Esophagus squamous epithelium (tissue), 4 donors: ENCODE measurements at regions not wholly inside any gene's neighbourhood (a gene's known extent, or its start where the extent isn't known, plus 50 kb on each side); places are given as distances from the start of the nearest gene placed in this dataset.

Source experiments
- CTCF ChIP-seq, 6 experiments: fragments of 450-650 bp in 4 of 6; fragments of 200-600 bp in 2 of 6; sonication (generic) in 2 of 6; IDR thresholded peaks; one replicate each; pipeline ENCODE4 v1.5.1; 2016 to 2019; ENCODE audit warnings: antibody characterized with exemption in 6 of 6, mild to moderate bottlenecking in 4 of 6, moderate library complexity in 4 of 6
- POLR2A ChIP-seq, 4 donors: fragments of 450-650 bp; IDR thresholded peaks; one replicate each; pipeline ENCODE4 v1.6.1; 2017; ENCODE audit warnings: antibody characterized with exemption in 4 of 4, mild to moderate bottlenecking in 4 of 4, moderate library complexity in 3 of 4

GRCh38 chr2:38444247-38444646 lies 67.2 kb upstream of the ATL2 start:
- TF ChIP-seq POLR2A (IDR thresholded peaks at IDR 0.05) (no peak), CTCF (IDR thresholded peaks at IDR 0.05) (no peak)
